Uterus (tissue), 2 donors: ENCODE measurements at regions not wholly inside any gene's neighbourhood (a gene's known extent, or its start where the extent isn't known, plus 50 kb on each side); places are given as distances from the start of the nearest gene placed in this dataset.

Source experiments
- POLR2A ChIP-seq, 2 donors: fragments of 450-650 bp; IDR thresholded peaks; one replicate each; pipeline ENCODE4 v1.6.1; 2016; ENCODE audit warnings: antibody characterized with exemption in 2 of 2, mild to moderate bottlenecking in 1 of 2, moderate library complexity in 1 of 2
- TF ChIP-seq, protein P1 (sequence below), 4 experiments: fragments of 200-600 bp in 2 of 4; fragments of 450-650 bp in 2 of 4; sonication (generic) in 2 of 4; IDR thresholded peaks; one replicate each; pipeline ENCODE4 v1.5.1; 2016 to 2019; ENCODE audit warnings: antibody characterized with exemption in 4 of 4, mild to moderate bottlenecking in 2 of 4, moderate library complexity in 1 of 4

DNA sequence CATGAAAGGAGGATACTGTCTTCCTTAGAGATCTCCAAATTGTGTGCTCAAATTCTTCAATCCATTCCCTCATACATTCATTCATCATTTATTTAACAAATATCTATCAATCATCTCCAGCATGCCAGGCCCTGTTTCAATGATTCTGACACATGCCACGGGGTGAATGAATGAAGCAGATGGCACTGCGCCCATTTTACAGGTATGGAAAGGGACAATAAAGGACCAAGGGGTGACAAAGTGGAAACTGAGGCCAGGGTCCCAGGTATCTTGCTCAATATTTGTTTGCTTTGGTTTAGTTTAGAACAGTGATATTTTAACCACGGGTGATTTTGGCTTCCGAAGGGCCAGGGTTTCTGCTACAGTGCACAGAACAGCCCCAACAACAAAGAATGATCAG lies 321.6 kb upstream of the RUNX1 start:
- TF ChIP-seq, protein P1, sequence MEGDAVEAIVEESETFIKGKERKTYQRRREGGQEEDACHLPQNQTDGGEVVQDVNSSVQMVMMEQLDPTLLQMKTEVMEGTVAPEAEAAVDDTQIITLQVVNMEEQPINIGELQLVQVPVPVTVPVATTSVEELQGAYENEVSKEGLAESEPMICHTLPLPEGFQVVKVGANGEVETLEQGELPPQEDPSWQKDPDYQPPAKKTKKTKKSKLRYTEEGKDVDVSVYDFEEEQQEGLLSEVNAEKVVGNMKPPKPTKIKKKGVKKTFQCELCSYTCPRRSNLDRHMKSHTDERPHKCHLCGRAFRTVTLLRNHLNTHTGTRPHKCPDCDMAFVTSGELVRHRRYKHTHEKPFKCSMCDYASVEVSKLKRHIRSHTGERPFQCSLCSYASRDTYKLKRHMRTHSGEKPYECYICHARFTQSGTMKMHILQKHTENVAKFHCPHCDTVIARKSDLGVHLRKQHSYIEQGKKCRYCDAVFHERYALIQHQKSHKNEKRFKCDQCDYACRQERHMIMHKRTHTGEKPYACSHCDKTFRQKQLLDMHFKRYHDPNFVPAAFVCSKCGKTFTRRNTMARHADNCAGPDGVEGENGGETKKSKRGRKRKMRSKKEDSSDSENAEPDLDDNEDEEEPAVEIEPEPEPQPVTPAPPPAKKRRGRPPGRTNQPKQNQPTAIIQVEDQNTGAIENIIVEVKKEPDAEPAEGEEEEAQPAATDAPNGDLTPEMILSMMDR (IDR thresholded peaks at IDR 0.05) = no peak
- TF ChIP-seq POLR2A (IDR thresholded peaks at IDR 0.05) = no peak
